ENCODE measurements at regions not wholly inside any gene's neighbourhood (a gene's known extent, or its start where the extent isn't known, plus 50 kb on each side); places are given as distances from the start of the nearest gene placed in this dataset.

DNA sequence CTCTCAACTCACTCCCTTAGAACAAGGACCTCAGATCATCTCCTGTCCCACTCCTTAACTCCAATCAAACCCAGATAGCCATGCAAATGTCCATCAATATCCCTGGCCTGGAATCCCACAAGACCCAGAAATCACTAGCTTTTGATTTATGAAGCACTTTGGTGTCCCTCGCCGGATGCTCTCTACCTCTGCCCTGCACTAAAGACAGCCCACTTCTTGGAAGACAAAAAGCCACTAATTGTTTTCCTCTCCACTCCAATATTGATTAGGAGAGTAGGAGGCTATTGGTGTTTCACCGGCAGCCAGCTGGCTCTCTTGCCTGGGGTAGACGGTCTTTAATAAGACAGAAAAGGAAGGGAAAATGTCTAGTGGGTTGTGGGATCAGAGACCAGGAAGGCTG, 221.2 kb downstream of the BUD13 start:
- DNase-seq = no peak

DNA sequence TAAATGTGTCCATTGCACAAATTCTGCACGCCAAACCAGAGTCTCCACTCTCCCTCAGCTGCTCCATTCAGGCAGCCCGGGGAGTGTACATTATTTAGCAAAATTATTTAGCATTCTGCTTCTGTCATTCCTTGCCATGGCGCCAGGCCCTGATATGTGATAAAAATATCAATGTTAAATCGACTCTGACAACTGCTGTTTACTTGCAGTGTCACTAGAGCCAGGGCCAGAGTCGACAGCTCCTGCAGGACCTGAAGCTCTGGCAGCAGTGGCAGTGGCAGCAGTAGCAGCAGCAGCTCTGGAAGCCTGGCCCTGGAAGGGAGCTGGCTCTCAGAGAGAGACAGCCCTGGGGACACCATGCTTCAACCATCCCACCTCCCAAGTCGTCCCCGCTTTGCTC, 224.5 kb downstream of the BUD13 start:
- DNase-seq = no peak

DNA sequence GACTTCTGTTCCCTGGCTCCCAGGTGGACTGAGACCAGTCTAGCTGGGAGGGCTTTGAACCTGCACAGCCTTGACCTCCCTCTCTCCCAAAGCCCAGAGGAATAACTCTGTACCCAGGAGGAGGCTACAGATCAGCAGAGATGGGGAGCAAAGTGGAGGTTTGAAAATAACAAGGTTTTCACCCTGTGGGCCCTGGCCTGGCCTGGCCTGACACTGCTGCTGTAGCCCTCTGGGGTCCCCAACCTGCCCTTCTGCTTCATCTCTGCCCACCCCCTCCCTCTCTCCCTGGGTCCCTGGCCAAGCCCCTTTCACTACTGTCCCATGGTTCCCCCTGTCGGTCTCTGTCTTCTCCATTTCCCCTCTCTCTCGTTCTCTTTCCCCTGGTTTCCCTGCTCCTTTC, 225.2 kb downstream of the BUD13 start:
- DNase-seq = no peak

DNA sequence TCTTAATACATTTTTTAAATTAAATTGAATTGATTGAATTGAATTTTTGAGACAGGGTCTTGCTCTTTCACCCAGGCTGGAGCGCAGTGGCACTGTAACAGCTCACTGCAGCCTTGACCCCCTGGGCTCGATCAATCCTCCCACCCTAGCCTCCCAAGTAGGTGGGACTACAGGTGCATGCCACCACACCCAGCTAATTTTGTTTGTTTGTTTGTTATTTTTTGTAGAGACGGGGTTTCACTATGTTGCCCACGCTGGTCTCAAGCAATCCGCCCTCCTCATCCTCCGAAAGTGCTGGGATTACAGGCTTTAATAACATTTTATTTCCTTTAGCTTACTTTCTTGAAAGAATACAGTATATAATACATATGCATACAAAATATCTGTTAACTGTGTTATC, 226.9 kb downstream of the BUD13 start:
- DNase-seq = no peak

DNA sequence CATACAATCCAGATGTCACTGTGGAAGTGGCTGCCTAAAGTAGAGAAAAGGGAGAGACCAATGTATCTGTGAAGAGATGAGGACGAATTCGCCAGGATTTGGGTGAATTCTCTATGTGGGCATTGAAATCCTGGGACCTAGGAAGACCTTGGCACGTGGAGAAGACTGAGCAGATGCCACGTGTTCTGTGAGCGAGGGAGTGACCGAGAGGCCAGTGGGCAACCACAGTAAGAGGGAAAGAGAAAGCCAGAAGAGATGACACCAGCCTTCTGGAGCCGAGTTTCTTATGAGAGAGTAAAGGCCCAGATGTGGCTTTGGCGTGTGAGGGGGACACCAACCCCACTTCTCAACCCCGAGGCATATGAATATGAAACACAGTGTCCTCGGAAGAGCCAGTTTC, 228.1 kb downstream of the BUD13 start:
- no peak for DNase-seq

DNA sequence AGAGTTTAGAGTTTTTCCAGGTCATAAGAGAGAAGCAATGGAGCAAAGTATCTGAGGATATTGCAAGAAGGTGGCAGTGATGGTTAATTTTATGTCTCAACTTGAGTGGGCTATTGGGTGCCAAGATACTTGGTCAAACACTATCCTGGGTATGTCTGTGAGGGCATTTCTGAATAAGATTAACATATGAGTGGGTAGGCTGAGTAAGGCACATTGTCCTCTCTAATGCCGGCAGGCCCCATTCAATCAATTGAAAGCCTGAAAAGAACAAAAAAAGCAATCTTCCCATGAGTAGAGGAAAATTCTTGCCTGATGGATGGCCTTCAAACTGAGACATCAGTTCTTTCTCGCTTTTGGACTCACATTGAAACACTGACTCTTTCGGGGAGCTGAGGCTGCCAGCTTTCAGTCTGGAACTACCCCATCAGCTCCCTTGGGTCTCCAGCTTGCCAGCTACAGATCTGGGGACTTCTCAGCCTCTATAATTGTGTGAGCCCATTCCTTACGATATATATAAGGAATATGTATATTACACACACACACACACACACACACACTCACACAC, 228.8 kb downstream of the BUD13 start:
- DNase-seq = no peak

DNA sequence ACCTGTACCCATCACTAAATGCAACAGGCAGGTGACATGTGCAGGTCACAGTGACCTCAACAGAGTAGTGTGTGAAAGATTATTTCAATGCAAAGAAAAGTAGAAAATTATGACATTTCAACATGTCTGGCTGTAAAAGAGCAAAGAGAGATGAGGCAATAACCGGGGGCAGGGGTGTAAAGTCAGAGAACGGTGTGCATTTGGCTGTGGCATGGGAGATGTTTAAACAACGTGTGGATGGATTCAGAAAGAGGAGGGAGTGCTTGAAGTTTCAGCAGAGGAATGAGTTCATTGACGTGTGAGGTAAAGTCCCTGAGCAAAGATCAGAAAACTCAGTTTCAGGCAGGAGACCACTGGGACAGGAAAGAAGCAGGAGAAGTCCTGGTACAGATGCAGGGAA, 229.7 kb downstream of the BUD13 start:
- no peak for DNase-seq

DNA sequence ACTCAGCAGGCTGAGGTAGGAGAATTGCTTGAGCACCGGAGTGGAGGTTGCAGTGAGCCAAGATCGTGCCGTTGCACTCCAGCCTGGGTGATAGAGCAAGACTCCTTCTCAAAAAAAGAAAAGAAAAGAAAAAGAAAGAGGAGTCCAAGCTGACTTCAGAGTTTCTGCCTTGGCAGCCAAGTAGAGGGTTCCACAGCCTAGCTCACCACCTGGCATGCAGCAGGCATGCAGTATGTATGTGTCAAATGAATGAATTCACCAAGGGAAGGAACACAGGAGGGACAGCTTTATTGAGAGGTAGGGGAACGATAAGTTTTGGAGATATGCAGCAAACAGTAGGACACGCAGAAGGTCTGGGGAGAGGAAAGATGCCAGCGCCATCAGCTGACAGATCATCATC, 230.4 kb downstream of the BUD13 start:
- DNase-seq = no peak

DNA sequence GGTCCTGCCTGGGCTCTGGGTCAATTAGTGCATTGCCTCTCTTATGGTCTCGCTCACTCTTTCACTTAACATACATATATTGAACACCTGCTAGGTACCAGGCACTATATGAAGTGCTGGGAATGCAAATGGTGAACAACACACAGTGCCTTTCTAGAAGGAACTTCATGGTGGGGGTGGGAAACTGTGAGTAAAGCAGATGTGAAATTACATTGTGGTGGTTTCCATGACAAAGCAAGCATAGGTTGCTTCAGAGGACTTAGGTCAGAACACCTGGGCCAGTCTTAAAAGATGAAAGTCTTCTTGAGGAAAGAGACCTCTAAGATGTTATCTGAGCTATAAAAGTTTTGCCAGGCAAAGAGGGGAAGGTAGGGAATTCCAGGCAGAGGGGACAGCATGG, 231.3 kb downstream of the BUD13 start:
- DNase-seq = no peak

DNA sequence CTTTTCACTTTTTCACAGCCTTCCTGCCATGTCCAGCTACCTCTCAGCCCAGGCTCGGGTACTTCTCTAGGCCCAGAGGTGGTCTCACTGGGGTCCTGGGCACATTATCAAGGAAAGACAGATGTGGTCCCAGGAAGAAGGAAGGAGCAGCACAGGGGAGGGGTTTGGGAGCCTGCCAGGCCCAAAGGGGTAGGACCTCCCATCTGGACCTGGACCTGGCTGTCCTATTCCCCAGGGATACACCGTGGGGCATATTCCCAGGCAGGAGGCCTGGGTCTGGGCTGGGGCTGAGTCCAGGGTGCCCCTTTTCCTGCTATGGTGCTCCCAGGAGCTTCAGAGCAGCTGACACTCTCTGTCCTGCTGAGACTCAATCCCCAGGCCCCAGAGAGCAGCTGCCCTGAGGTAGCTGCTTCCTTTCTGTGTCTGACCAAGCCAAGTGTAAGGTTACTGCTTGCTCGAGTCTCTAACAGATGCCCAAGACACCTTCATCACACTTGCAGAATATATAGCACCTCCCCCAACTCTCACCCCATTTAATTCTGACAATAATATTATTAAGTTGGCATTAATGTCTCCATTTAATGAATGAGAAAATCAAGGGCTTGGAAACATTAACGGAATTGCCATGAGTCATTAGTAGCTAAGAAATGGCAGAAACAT, 232.0 kb downstream of the BUD13 start:
- DNase-seq = no peak

DNA sequence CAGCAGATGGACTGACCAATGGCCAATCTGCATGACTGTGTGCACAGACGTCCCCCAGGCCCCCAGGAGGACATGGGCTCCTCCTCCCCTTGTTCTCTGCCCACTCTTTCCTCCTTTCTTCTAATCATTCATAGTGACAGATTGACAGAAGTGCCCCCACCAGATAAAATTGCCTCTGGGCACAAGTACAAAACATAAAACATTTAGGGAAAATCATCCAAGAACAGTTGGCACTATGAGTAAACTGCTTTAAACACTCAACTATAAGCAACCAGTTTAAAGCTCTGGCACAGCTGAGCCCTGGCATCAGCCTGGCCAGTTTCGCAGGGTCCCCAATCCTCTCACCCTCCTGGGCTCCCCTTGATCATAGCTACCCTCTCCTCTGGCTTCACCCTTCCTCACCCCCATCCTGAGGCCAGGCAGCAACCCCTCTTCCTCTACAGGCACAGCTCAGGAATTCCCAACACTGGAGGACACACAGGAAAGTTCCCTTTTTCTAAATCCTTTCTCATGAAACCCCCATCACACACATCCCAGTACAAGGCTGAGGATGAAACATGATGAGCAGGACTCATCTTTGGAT, 232.9 kb downstream of the BUD13 start:
- no peak for DNase-seq

DNA sequence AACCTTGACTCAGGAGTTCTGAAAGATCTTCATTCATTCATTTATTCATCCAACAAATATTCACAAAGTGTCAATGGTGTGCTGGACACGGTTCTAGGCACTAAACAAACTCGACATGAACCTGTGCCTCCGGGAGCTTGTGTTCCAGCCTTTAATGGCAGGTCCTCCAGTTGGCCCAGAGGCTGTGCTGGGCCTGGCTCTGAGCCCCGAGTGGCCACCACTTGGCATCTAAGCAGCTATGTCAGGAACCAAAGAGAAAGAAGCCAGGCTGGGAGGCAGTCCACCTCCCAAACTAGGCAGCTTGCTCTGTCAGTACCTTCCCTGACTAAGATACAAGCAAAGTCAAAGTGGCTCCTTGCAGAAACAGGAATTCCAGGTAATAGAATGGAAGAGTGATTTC, 233.6 kb downstream of the BUD13 start:
- no peak for DNase-seq

DNA sequence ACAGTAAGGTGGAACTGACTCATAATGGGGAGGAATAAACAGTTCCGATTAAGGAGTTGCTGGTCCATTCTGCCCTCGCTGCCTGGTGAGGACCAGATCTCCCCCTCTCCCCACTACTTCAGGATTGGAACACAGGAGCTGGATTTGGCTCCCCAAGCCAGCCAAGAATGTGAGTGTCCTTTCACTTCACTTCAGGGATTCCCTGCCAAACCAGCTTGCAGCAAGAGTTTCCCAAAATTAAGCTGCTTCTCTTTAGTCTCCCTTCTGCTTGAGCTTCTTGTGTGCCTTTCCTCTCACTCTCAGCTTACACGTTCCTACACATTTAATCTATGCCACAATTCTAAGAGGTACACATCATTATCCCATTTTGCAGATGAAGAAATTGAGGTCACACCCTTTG, 234.1 kb downstream of the BUD13 start:
- no peak for DNase-seq

DNA sequence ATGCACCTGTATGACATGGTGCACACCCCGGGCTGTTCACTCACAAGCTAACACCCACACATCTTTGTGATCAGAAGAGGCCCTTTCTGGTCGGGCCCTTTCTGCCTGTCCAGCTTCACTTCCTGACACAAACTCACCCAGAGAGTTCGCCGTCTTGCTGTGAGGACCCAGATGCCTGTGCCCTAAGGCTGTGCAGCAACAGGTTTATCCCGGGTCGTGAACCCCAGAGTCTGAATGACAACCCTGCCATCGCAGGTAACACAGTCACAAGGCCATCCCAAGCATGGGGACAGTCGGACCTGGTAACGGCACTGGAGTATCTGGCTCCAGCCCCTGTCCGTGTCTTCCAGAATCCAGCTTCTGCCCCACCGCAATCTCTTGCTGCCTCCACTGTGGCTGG, 235.1 kb downstream of the BUD13 start:
- DNase-seq = no peak

DNA sequence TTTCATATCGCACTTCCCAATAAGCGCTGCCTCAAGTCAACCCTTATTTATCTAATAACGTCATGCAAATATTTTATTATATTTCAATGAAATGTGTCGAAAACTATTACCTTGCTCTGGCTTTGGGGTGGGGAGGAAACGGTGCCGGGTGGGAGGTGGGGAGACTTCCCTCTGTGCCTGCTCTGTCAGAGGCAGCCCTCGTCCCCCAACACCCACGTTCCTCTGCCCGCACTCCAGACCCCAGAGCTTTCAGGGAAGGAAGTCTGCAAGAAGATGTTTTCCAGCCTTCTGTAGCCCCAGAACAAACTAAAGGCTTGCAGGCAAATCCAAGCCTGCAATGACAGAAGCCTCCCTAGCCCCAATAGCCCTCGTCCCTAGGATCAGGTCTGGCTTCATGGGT, 235.7 kb downstream of the BUD13 start:
- no peak for DNase-seq

DNA sequence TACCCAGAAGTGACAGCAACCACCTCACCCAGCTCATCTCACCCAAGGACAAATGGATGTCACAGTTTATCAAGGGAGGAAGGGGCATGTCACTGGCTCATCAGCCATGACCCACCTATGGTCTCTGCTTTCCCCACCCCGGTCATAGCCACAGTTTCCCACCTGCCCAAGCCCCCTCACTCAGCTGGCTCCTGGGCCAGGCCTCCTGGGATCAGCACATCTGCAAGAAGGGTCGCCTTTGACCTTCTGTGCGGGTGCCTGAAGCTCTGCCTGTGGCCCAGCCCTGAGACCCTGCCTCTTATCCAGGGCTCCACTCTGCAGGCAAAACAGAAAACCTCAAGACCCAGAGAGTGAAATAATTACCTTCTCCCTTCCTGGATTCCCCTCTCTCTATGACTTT, 236.4 kb downstream of the BUD13 start:
- DNase-seq = no peak

DNA sequence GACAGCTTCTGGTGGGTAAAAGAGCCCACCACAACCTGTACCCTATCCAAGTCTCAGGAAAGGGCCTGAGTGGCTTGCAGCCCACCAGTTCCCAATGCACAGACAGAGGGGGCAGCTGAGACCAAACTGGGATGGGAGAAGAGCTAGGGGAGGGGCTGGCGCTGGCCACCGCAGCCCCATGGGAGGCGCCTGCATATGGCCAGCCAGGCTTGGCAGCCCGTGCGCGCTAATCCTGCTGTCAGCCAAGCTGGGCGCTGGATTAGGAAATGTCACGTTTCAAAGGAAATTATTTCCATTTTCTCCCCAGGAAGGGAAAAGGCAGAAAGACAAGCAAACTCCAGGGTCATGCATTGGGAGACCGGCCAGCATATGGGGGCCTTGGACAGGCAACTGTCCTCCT, 236.8 kb downstream of the BUD13 start:
- DNase-seq = no peak

DNA sequence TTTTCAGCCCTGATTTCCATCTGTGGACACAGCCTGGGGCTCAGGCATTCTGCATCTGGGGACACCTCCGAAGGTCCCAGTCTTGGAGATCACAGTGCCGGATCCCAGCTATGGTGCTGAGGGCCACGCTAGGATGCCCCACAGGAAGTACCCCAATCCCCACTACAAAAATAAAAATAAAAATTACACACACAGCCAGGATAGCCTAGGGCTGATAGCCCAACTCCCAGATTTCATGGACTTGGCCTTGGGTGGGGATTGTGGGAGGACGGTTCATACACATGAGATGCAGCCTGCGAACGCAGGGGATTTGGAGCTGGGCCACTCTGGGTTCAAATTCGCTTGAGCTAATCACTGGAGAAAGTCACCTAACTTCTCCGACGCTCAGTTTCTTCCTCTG, 237.7 kb downstream of the BUD13 start:
- no peak for DNase-seq

DNA sequence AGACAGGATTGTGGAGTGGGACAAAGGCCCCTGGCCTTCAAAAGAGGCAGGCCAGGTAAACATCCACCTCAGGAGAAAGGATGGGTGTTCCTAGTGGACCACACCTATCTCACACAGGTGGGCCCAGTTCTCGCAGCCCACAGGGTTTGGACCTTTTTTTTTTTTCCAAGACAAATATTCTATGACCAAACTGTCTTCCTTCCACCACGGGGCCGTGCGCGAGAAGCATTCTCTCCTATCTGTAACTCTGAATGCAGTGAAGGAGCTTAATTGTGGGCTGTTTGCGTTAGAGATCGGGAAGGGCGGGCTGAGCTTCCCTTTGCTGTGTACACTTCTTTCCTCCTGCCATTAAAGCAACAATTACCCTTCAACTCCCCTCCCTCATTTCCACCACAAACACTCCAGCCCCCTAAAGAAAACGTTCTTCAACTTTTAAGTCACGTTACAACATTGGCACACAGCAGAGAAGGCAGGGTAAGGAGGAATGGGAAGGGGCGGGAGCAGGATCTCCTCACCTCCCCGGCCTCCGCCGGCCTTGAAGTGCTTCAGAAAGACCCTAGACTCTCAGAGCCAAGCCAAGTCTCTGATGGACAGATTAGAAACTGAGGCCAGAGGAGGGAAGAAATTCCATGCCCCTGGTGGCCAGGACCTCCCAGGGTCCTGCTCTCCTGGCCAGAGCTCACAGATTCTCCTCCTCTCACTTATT, 238.4 kb downstream of the BUD13 start:
- DNase-seq = no peak

DNA sequence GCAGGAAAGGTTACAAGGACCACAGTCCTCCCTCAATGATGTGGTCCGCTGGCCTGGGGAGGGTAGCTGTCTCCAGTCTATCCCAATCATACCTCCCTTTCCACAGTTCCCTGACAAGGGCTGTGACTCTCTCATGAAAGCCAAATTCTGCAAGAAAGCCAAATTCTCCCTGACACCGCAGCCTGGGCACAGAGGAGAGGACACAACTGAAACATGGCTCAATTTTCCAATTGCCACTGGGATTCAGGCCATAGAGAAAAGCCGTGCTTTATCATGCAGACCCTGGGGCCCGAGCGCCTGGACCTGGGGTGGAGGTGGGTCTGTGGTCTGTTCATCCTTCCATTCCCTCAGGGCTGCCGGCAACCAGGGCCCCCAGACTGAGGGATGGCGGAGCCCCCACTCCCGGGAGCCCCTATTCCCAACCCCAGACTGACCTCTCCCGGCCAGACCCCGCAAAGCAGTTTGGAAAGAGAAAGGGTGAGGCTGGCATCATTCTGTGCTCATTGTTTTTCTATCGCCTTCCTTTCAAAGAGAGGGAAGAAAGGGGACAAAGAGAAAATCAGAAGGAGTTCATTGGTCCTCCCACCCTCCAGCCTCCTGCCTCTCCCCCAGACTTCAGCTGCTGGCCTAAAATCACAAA, 239.5 kb downstream of the BUD13 start:
- DNase-seq = no peak

DNA sequence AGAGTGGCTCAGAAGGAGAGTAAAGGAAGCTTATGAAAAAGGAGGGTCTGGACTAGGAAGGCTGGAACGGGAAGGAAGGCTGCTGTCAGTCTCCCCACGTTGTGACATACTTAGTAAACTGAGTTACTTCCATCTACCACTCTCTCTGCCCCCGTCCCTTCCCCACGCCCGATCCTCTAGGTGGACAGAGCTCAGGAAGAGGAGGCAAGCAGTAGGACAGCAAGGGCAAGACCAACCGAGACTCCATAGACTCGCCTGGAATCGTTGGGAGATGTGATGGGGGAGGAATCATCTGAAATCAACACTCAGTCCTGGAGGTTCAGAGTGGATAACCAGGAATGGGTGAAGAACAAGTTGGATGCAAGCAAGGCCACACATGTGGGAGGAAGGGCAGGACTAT, 240.7 kb downstream of the BUD13 start:
- DNase-seq = no peak

DNA sequence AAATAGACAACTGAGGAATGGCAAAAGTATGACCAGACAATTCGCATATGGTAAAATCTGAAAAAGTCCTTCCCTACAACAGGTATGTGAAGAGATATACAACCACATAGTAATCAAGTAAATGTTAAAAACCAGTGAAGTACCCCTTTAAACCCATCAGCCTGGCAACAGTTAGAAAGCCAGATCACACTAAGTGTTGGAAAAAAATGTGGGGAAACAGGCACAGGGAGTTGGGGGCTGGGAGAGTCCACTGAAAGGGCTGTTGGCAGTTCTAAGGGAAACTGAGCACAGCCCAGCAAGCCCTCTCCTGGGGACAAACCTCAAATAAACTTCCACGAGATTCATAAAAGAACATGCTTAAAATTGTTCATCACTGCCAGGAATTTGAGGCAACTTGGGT, 242.1 kb downstream of the BUD13 start:
- DNase-seq = no peak

DNA sequence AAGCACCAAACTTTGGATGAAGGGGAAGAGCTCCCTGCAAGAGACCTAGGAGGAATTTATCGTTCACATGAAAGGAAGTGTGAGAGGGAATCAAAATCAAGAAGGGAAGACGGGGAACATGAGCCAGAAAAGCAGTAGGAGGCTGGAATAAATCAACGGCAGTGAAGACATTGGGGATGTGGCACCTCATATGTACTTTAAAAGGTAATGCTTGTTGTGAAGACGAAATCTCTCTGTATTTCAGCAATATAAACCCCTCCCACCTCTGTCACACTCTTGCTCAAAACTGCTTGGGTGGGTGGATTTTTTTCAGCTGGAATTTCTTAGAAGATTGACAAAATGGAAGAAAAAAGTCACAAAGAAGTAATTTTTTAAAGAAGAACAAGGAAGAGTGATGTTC, 243.5 kb downstream of the BUD13 start:
- DNase-seq = no peak
